ENCODE measurements at regions not wholly inside any gene's neighbourhood (a gene's known extent, or its start where the extent isn't known, plus 50 kb on each side); places are given as distances from the start of the nearest gene placed in this dataset.

DNA sequence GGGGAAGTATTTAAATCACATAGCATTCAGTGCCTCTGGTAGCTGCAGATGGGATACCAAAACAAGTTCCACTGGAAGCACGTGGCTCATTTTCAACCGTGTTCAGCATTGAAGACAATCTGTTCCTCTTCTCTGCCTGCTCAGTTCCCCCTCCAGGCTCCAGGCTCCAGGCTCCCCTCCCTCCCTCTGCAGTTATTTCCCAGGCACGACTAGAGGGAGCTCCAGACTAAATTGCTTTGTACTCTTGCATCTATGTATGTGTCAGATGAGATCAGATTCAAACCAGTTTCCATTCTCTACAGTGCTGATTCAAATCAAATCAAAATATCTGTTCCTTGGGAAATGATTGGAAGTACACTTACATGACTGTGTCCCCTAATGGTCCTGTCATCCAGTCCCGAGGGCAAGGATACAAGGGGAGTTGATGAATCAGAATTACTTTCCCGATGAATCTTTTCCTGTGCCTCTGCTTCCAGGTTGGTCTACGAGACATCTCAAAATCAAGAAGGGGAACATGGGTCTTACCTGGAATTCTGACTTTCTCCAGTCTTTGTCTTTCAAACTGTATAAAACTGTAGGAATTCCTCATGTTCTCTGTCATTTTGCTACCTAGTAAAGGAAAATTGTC lies 600.5 kb downstream of the EDEM1 start:
- Histone ChIP-seq H3K9ac (ENCODE audit: low read depth, low read length, poor library complexity, severe bottlenecking) (no peak overlapping the region), H4K20me1 (ENCODE audit: insufficient read depth, low read length, poor library complexity, severe bottlenecking) (no peaks in the 10 kb centered on the region), H3K4me1 (ENCODE audit: insufficient read depth, low read length, poor library complexity, severe bottlenecking) (no peaks in the 10 kb centered on the region), H3K4me3 (ENCODE audit: low read length, poor library complexity, severe bottlenecking) (no peak overlapping the region), H3F3A (ENCODE audit: low read depth) (no peaks in the 10 kb centered on the region), H3K9me2 (replicated peaks; ENCODE audit: low read depth, low read length) (no peaks in the 10 kb centered on the region), H3K4me2 (ENCODE audit: low read depth, low read length, poor library complexity, severe bottlenecking) (no peak overlapping the region), H3K27me3 (ENCODE audit: insufficient read depth, low read length, poor library complexity, severe bottlenecking) (no peaks in the 10 kb centered on the region), H3K79me2 (ENCODE audit: insufficient read depth, low read length) (no peaks in the 10 kb centered on the region), H2AFZ (ENCODE audit: low read length) (no peak overlapping the region), H3K36me3 (ENCODE audit: insufficient read depth, low read length) (no peaks in the 10 kb centered on the region), H3K9me3 (ENCODE audit: insufficient read depth, low read depth, low read length) (no peaks in the 10 kb centered on the region)
- TF ChIP-seq, protein P1, sequence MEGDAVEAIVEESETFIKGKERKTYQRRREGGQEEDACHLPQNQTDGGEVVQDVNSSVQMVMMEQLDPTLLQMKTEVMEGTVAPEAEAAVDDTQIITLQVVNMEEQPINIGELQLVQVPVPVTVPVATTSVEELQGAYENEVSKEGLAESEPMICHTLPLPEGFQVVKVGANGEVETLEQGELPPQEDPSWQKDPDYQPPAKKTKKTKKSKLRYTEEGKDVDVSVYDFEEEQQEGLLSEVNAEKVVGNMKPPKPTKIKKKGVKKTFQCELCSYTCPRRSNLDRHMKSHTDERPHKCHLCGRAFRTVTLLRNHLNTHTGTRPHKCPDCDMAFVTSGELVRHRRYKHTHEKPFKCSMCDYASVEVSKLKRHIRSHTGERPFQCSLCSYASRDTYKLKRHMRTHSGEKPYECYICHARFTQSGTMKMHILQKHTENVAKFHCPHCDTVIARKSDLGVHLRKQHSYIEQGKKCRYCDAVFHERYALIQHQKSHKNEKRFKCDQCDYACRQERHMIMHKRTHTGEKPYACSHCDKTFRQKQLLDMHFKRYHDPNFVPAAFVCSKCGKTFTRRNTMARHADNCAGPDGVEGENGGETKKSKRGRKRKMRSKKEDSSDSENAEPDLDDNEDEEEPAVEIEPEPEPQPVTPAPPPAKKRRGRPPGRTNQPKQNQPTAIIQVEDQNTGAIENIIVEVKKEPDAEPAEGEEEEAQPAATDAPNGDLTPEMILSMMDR (conservative IDR thresholded peaks at IDR 0.05; ENCODE audit: low read length) = no peak
- TF ChIP-seq EZH2phosphoT487 (IDR thresholded peaks at IDR 0.05; ENCODE audit: borderline replicate concordance) = no peak

DNA sequence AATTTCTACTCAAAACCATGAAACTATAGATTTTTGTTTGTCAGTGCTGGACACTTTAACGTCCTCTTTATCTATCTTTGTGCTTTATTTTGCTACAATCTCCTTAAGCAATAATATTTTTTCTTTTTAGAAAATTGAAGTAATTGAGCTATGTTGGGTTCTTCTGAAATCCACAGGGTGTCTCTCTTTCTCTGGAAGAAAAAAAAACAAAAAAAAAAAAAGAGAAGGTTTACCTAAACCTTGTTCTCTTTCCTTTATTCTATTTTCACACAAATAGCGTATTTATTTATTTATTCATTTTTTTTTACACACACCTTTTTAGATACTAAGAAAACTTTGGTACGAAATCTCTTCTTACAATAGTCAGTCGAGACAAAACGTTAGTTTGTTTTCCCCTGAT lies 601.0 kb downstream of the EDEM1 start:
- no peak overlapping the region for H3K4me2 ChIP-seq (ENCODE audit: low read depth, low read length, poor library complexity, severe bottlenecking)
- H3F3A ChIP-seq (ENCODE audit: low read depth) = no peaks in the 10 kb centered on the region
- H3K4me3 ChIP-seq (ENCODE audit: low read length, poor library complexity, severe bottlenecking) = no peak overlapping the region
- no peaks in the 10 kb centered on the region for H3K9me3 ChIP-seq (ENCODE audit: insufficient read depth, low read depth, low read length)
- no peaks in the 10 kb centered on the region for H3K27me3 ChIP-seq (ENCODE audit: insufficient read depth, low read length, poor library complexity, severe bottlenecking)
- no peaks in the 10 kb centered on the region for H3K9me2 ChIP-seq (replicated peaks; ENCODE audit: low read depth, low read length)
- no peaks in the 10 kb centered on the region for H3K36me3 ChIP-seq (ENCODE audit: insufficient read depth, low read length)
- H4K20me1 ChIP-seq (ENCODE audit: insufficient read depth, low read length, poor library complexity, severe bottlenecking) = no peaks in the 10 kb centered on the region
- no peak overlapping the region for H3K9ac ChIP-seq (ENCODE audit: low read depth, low read length, poor library complexity, severe bottlenecking)
- TF ChIP-seq, protein P1 (conservative IDR thresholded peaks at IDR 0.05; ENCODE audit: low read length) = no peak
- TF ChIP-seq EZH2phosphoT487 (IDR thresholded peaks at IDR 0.05; ENCODE audit: borderline replicate concordance) = no peak
- H2AFZ ChIP-seq (ENCODE audit: low read length) = no peak overlapping the region
- H3K79me2 ChIP-seq (ENCODE audit: insufficient read depth, low read length) = no peaks in the 10 kb centered on the region
- no peaks in the 10 kb centered on the region for H3K4me1 ChIP-seq (ENCODE audit: insufficient read depth, low read length, poor library complexity, severe bottlenecking)

DNA sequence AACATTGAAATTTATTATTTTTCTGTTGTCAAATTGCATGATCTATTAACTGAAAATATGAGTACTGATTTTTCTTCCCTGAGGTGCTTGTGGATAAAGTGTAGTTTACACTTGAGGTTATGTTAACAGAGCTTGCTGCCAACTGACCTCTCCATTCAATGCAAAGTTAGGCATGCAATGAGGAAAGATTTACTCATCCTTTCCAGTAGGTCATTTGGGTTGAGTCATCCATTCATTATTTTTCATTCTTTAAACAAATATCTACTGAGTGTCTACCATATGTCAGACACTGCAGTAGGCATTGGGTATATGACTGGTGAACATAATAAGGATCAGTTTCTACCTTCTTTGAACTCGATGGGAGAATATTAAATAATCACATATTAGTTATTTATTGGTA lies 604.1 kb downstream of the EDEM1 start:
- Histone ChIP-seq H3K9me2 (replicated peaks; ENCODE audit: low read depth, low read length) (no peaks in the 10 kb centered on the region), H3F3A (ENCODE audit: low read depth) (no peaks in the 10 kb centered on the region), H2AFZ (ENCODE audit: low read length) (no peak overlapping the region), H3K9ac (ENCODE audit: low read depth, low read length, poor library complexity, severe bottlenecking) (no peak overlapping the region), H3K79me2 (ENCODE audit: insufficient read depth, low read length) (no peaks in the 10 kb centered on the region), H4K20me1 (ENCODE audit: insufficient read depth, low read length, poor library complexity, severe bottlenecking) (no peaks in the 10 kb centered on the region), H3K4me1 (ENCODE audit: insufficient read depth, low read length, poor library complexity, severe bottlenecking) (no peaks in the 10 kb centered on the region), H3K27me3 (ENCODE audit: insufficient read depth, low read length, poor library complexity, severe bottlenecking) (no peaks in the 10 kb centered on the region), H3K4me3 (ENCODE audit: low read length, poor library complexity, severe bottlenecking) (no peak overlapping the region), H3K36me3 (ENCODE audit: insufficient read depth, low read length) (no peaks in the 10 kb centered on the region), H3K9me3 (ENCODE audit: insufficient read depth, low read depth, low read length) (no peaks in the 10 kb centered on the region), H3K4me2 (ENCODE audit: low read depth, low read length, poor library complexity, severe bottlenecking) (no peak overlapping the region)
- TF ChIP-seq EZH2phosphoT487 (IDR thresholded peaks at IDR 0.05; ENCODE audit: borderline replicate concordance) = no peak
- TF ChIP-seq, protein P1 (conservative IDR thresholded peaks at IDR 0.05; ENCODE audit: low read length) = no peak

Measured in Loucy (cell line).